Colonic mucosa (tissue), 4 donors: ENCODE measurements at regions not wholly inside any gene's neighbourhood (a gene's known extent, or its start where the extent isn't known, plus 50 kb on each side); places are given as distances from the start of the nearest gene placed in this dataset.

ENCODE experiments used
- DNase-seq: peaks from one replicate; pipeline ENCODE4 v3.0.0-alpha.2; 2020
- H3K27ac ChIP-seq: fragments of 200-600 bp; one replicate; pipeline ENCODE4 v1.8.0; 2021
- H3K27me3 ChIP-seq: fragments of 200-600 bp; one replicate; pipeline ENCODE4 v1.8.0; 2021
- H3K36me3 ChIP-seq: fragments of 200-600 bp; one replicate; pipeline ENCODE4 v1.8.0; 2021
- H3K4me1 ChIP-seq: fragments of 200-600 bp; one replicate; pipeline ENCODE4 v1.8.0; 2021; ENCODE audit warnings: mild to moderate bottlenecking
- H3K4me3 ChIP-seq: fragments of 200-600 bp; one replicate; pipeline ENCODE4 v1.8.0; 2021
- H3K9ac ChIP-seq, 2 donors: one replicate each; pipeline ENCODE4 v1.7.0; 2013; ENCODE audit warnings: control low read depth in 2 of 2, low read depth in 2 of 2, low read length in 2 of 2
- H3K9me3 ChIP-seq: fragments of 200-600 bp; one replicate; pipeline ENCODE4 v1.8.0; 2021
- CTCF ChIP-seq: fragments of 200-600 bp; IDR thresholded peaks from one replicate; pipeline ENCODE4 v1.8.0; 2022; ENCODE audit warnings: antibody characterized with exemption, mild to moderate bottlenecking
- intact Hi-C: fragments of 100-400 bp; cut with DNase I; formaldehyde crosslinking; loops from one replicate; pipeline ENCODE4 v1.14.1; 2022
- donor health status: healthy.
- donor health status: DM: no; HTN: no; CAD: no.
- donor health status: DM: no; HTN: no; CAD: no.

GRCh38 chr2:199524689-199525574 lies 67.2 kb upstream of the SATB2 start:
- Histone ChIP-seq H3K27ac (no peak overlapping the region), H3K4me1 (no peaks in the 10 kb centered on the region), H3K36me3 (no peaks in the 10 kb centered on the region), H3K9me3 (no peaks in the 10 kb centered on the region), H3K9ac (no peak overlapping the region), H3K4me3 (no peak overlapping the region), H3K27me3 (no peaks in the 10 kb centered on the region)
- DNase-seq = no peak
- no peak for TF ChIP-seq CTCF
- intact Hi-C loops = no loop called here

GRCh38 chr2:199509403-199509802 lies 51.7 kb upstream of the SATB2 start:
- H3K9me3 ChIP-seq = no peaks in the 10 kb centered on the region
- H3K4me1 ChIP-seq = no peaks in the 10 kb centered on the region
- H3K9ac ChIP-seq = no peak overlapping the region
- no peak overlapping the region for H3K27ac ChIP-seq
- no peak for TF ChIP-seq CTCF
- DNase-seq = no peak
- H3K36me3 ChIP-seq = no peaks in the 10 kb centered on the region
- intact Hi-C loops = no loop called here
- no peak overlapping the region for H3K4me3 ChIP-seq
- no peaks in the 10 kb centered on the region for H3K27me3 ChIP-seq
